ENCODE measurements at regions not wholly inside any gene's neighbourhood (a gene's known extent, or its start where the extent isn't known, plus 50 kb on each side); places are given as distances from the start of the nearest gene placed in this dataset.
"Not testable (repeated sequence)": the region's sequence is repeated elsewhere in the genome, so short reads cannot be mapped to it uniquely, and the experiment has no call there.

- DNase-seq: no peak
Observed at GRCh38 chr4:116639070-116639577, 446.3 kb downstream of the TRAM1L1 start.

GRCh38 chr4:116638592-116638991, 446.8 kb downstream of the TRAM1L1 start:
- DNase-seq: no peak

GRCh38 chr4:116636917-116637316, 448.5 kb downstream of the TRAM1L1 start:
- DNase-seq: no peak

GRCh38 chr4:116632269-116632668, 453.1 kb downstream of the TRAM1L1 start:
- no peak for DNase-seq

GRCh38 chr4:116628598-116628997, 456.8 kb downstream of the TRAM1L1 start:
- DNase-seq: no peak

GRCh38 chr4:116627545-116627944, 457.8 kb downstream of the TRAM1L1 start:
- DNase-seq: no peak

- not testable (repeated sequence) for DNase-seq
Observed at GRCh38 chr4:116619508-116619907, 465.9 kb downstream of the TRAM1L1 start.

GRCh38 chr4:116618638-116619037, 466.7 kb downstream of the TRAM1L1 start:
- no peak for DNase-seq

GRCh38 chr4:116603096-116603495, 482.3 kb downstream of the TRAM1L1 start:
- no peak for DNase-seq

GRCh38 chr4:116599859-116600258, 485.5 kb downstream of the TRAM1L1 start:
- DNase-seq: no peak

GRCh38 chr4:116598980-116599789, 486.2 kb downstream of the TRAM1L1 start:
- no peak for DNase-seq

GRCh38 chr4:116598155-116598979, 487.0 kb downstream of the TRAM1L1 start:
- no peak for DNase-seq

- DNase-seq: no peak
Observed at GRCh38 chr4:116590648-116591047, 494.7 kb downstream of the TRAM1L1 start.

GRCh38 chr4:116588783-116589182, 496.6 kb downstream of the TRAM1L1 start:
- no peak for DNase-seq

- DNase-seq: no peak
Observed at GRCh38 chr4:116585246-116585645, 500.1 kb downstream of the TRAM1L1 start.

GRCh38 chr4:116577321-116577720, 508.1 kb downstream of the TRAM1L1 start:
- no peak for DNase-seq

GRCh38 chr4:116573540-116573939, 511.8 kb downstream of the TRAM1L1 start:
- no peak for DNase-seq

GRCh38 chr4:116561768-116562167, 523.6 kb downstream of the TRAM1L1 start:
- peak; percentile 8 to 16 for DNase-seq

- DNase-seq: no peak
Observed at GRCh38 chr4:116551806-116552205, 533.6 kb downstream of the TRAM1L1 start.

- no peak for DNase-seq
Observed at GRCh38 chr4:116547632-116548031, 537.7 kb downstream of the TRAM1L1 start.

- no peak for DNase-seq
Observed at GRCh38 chr4:116546759-116547158, 538.6 kb downstream of the TRAM1L1 start.

GRCh38 chr4:116544946-116545345, 540.4 kb downstream of the TRAM1L1 start:
- no peak for DNase-seq

GRCh38 chr4:116539744-116540143, 545.6 kb downstream of the TRAM1L1 start:
- DNase-seq: no peak

- no peak for DNase-seq
Observed at GRCh38 chr4:116537828-116538227, 547.5 kb downstream of the TRAM1L1 start.

Data from NCI-H187 (cell line).